Mesenteric fat pad (tissue), 1 donor: ENCODE measurements at regions not wholly inside any gene's neighbourhood (a gene's known extent, or its start where the extent isn't known, plus 50 kb on each side); places are given as distances from the start of the nearest gene placed in this dataset.

Experiments used
- DNase-seq: peaks from one replicate; pipeline ENCODE4 v3.0.0-alpha.2; 2020; ENCODE audit warnings: low spot score
- donor health status: DM: yes; HTN: yes; CAD: no.

DNA sequence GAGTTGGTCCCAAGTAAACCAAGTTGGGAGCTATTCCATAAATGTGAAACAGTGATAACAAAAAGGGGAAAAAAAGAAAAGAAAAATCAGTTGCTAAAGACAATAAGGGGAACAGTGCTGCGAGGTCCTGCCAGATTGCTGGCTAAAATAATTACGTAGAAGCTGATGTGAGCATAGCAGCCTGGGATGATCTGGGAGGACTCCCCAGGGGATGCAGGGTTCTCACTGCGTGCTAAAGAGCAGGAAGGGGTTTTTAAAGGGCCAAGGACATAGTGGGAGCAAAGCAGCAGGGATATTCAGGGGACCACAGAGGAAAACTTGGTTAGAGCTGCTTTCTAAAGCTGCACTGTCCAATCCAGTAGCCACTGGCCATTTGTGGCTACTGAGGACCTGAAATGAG, 133.0 kb upstream of the UMPS start:
- DNase-seq = no peak

DNA sequence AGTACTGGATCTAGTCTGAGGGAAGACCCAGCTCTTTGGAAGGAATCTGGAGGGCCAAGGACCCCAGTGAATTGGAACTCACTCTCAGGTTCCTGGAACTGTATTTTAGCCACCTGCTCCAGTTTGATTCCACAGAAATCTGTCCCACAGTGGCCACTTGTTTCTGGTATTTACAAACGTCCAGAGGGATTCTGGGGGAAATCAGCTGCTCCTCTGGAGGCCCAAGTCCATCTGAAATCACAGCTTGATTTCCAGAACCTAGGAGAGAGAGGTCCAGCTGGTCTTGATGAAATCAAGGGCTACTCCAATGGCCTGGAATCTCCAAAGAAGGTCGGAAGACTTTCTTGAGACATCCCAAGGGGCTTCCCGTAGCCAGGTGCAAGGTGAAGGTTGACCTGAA, 132.3 kb upstream of the UMPS start:
- no peak for DNase-seq

DNA sequence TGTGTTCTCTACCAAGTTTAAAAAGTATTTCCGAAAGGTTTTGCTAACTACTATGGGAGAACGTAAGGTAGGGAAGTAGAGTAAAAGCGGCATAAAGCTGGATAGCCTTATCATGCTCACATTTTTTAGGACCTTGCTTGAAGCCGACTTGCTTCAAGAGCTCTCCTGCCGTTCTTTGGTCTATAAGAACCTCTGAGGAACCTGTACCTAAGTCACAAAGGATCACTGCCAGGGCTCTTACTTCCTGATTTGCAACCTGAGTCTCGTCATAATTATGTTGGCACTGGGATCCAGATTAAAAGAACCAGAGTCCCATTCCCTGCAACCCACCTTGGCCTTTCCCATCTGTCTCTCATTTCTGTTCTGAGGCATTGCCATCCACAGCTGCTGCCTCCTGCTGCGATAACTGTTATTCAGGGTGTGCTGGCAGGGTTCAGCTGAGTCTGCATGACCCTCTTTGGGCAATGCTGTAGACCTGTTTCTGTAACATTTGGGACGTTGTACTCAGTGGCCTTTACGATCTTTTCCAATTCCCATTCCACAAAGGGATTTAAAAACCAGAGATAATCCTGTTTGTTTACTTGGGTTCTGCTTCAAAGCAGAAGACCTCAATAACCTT, 131.0 kb upstream of the UMPS start:
- DNase-seq = no peak

DNA sequence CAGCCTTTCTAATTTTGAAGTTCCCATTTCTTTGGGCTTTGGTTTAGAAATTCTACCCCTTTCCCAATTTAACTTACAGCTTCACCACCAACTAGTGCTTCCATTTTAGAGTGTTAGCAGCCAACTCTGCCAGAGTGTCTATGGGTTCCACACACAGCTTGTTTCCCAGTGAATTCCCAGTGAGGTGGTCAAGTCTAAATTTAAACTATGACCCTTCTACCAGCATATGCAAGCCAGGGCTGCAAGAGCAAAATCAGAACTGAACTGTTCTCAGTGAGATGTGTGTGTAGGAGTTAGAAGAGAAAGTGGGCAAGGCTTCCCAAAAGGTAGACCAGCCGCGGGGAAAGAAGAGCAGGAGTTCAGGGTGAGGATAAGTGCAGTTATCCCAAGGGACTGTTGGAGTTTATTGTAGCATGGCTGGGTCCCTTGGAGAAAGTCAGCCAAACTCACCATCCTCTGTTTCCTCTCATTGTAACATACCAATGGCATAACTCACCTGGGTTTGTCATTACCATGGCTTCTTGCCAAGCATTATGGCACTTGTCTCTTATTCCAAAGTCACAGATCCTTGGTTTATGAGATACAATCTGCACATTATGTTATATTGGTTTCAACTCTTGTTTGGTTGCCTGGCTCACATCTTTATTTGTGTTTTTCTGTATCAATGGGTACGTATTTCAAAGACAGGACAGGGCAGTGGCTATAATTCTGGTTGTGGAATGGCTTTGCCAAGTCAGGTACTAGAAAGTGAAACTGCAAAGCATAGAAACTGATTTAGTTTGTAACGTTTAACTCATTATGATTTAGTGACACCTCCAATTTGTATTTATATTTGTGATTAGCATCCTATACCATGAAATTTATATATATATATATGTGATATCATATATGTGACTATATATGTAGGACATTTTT, 130.2 kb upstream of the UMPS start:
- no peak for DNase-seq

GRCh38 chr3:124600765-124601164, 129.5 kb upstream of the UMPS start:
- DNase-seq = no peak

GRCh38 chr3:124601190-124601589, 129.1 kb upstream of the UMPS start:
- no peak for DNase-seq

GRCh38 chr3:124602980-124603627, 127.1 kb upstream of the UMPS start:
- no peak for DNase-seq

DNA sequence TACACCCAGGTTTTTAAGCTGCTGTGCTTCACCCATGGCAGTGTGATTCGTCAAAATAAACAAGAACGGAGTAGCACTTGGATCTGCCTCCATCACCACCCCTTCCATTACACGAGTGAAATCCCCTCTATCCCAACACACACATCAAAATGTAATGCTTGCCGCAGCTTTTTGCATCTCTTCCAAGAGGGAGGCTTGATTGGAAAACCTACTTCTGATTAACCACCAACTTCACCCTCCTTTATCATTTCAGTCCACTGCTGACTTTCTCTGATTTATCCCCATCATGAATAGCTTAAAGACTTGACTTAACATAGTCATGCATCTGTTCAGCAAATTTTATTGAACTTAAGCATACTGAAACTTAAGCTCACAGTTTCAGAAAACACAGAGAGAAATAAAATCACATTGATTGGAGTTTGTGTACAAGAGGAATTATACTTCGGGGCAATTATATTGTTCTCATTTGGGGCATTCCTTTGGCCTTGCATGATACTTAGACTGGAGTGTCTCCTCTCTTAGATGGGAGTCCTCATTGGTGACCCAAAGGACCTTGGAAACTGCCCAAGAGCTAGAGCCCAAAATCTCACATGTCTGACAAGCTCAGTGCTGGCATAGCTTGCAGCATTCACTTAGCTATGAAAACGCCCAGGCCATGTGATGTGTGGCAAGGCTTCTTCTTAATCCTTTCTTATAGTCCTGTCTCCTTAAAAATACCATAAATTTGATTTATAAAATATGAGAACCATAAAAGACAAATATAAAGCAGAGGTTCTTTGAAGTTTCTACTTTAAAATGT, 124.3 kb upstream of the UMPS start:
- DNase-seq = no peak

- no peak for DNase-seq
Measured at GRCh38 chr3:124607163-124607562, 123.1 kb upstream of the UMPS start.

GRCh38 chr3:124609402-124609801, 120.8 kb upstream of the UMPS start:
- DNase-seq = no peak

- DNase-seq = no peak
Measured at GRCh38 chr3:124610130-124610529, 120.1 kb upstream of the UMPS start.

GRCh38 chr3:124611520-124611919, 118.7 kb upstream of the UMPS start:
- no peak for DNase-seq

DNA sequence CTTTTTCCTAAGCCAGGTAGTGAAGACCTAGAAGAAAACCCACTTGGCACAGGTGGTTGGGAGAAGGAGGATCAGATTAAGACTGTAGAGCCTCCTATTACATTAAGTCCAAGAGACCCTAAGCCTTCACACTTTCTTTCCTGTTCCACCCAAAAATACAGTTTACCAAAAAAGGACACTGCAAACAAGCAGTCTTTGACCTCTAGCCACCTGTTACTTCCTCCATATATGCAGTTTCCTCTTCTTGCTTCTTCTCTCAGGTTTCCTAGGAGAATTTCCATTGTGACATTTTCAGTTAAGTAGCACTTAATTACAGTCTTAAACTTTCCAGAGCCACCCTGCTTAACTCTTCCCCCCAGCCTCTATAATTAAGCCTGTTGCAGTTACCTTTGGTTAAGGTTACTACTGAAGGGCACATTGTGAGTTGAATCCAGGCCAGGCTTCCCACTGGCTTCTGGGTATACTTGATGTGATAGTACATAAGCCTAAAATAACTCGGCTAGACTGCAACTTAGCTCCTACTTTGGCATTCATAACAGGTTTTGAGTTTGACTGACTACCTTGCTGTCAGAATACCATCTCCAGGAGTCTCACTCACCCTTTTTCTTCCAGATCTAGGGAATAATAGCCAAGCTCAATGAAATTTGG, 114.2 kb upstream of the UMPS start:
- DNase-seq = no peak

DNA sequence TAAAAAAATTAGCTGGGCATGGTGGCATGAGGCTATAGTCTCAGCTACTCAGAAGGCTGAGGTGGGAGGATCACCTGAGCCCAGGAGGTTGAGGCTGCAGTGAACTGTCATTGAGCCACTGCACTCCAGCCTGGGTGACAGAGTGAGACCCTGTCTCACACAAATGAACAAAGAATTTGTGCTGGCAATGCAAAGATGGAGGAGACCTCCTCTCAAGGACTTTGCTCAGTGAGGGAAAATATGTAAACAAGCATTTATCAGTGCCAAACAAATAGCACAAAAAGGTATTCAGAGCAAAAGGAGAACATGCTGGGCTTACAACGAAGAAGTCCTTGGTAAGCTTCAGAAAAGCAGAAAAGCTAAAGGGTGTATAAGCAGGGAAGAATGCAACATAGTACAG, 113.1 kb upstream of the UMPS start:
- DNase-seq = no peak

GRCh38 chr3:124619887-124620599, 110.2 kb upstream of the UMPS start:
- DNase-seq = no peak

GRCh38 chr3:124620600-124621063, 109.6 kb upstream of the UMPS start:
- no peak for DNase-seq

DNA sequence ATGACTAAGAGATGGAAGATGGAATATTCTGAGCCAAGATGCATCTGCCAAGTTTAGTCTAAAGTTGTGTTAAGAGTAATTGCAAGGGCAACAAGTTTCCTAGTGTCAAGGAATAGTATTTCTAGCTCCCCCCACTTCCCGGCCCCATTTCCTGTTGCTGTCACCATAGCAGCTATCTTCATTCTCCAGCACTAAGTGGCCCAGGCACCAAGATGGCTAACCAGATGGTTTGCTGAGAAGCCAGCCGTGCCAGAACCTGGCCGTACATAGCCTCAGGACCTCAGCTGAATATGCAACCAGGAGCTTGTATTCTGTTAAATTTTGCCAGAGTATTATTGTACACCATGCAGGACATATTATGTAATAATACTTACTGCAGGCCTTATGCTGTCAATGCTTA, 108.8 kb upstream of the UMPS start:
- DNase-seq = no peak

- no peak for DNase-seq
Measured at GRCh38 chr3:124625074-124625473, 105.2 kb upstream of the UMPS start.

DNA sequence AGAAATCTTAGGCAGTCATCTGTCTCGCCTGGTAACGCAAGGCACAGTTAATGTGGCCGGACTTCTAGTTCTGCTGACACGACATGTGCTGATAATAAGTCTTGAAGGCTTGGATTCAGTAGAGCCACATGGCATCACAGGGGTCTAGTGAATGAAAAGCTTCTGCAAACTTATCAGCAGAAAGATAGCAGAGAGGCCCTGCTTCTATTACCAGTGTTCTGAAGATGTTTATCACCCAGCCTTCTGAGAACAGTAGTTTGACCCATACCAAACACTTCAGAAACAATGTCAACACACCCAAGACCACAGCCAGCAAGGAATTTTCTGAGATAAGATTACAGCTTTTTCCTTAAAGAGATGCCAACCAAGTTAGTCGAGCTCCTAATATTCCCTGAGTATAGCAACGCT, 102.7 kb upstream of the UMPS start:
- DNase-seq = no peak

DNA sequence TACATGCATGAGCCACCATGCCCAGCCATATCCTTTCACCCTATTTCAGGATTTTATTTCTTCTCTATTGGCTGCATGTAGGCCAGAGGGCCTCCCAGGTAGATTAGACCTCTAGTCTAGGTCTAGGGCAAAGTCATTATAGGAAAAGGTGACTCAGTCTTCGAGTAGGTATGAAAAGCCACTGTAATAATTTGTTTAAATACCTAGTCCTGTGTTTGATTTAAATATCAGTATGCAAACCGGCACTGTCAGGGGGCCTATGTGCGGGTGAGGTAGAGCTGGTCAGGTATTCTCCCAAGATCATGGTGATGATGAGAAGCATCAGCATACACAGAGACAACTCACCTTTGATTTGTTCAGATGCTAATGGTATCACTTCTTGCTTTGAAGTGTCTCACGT, 101.4 kb upstream of the UMPS start:
- DNase-seq = no peak
